Activated CD4-positive, alpha-beta T cell treated with anti-CD3 and anti-CD28 coated beads, Interleukin-2, amount 10 ng/mL, durations not matched to agents 7 days and 5 days (primary cell): ENCODE measurements at regions not wholly inside any gene's neighbourhood (a gene's known extent, or its start where the extent isn't known, plus 50 kb on each side); places are given as distances from the start of the nearest gene placed in this dataset.

Experiments
- CTCF ChIA-PET: fragments of 350-600 bp; sonication (Branson Sonifier 250); formaldehyde crosslinking; loops from one replicate; lab custom pipeline; 2021; ENCODE audit warnings: antibody characterized with exemption; lab: Charles Lee
- POLR2A ChIA-PET: fragments of 350-600 bp; sonication (Branson Sonifier 250); formaldehyde crosslinking; loops from one replicate; lab custom pipeline; 2021; ENCODE audit warnings: antibody characterized with exemption; lab: Charles Lee
- DNase-seq: peaks from one replicate; pipeline ENCODE4 v3.0.0-alpha.2; 2020
- H3K27ac Mint-ChIP-seq: one replicate; pipeline ENCODE4 v1.8.0; 2021; ENCODE audit warnings: mild to moderate bottlenecking, moderate library complexity, mixed read lengths
- H3K27me3 Mint-ChIP-seq: one replicate; pipeline ENCODE4 v1.8.0; 2021; ENCODE audit warnings: mixed read lengths
- H3K36me3 Mint-ChIP-seq: one replicate; pipeline ENCODE4 v1.8.0; 2021; ENCODE audit warnings: low read depth, mixed read lengths
- H3K4me1 Mint-ChIP-seq: one replicate; pipeline ENCODE4 v1.8.0; 2021; ENCODE audit warnings: mixed read lengths
- H3K4me3 Mint-ChIP-seq: one replicate; pipeline ENCODE4 v1.8.0; 2021; ENCODE audit warnings: mild to moderate bottlenecking, moderate library complexity, mixed read lengths
- H3K9me3 Mint-ChIP-seq: one replicate; pipeline ENCODE4 v1.8.0; 2021; ENCODE audit warnings: mixed read lengths

DNA sequence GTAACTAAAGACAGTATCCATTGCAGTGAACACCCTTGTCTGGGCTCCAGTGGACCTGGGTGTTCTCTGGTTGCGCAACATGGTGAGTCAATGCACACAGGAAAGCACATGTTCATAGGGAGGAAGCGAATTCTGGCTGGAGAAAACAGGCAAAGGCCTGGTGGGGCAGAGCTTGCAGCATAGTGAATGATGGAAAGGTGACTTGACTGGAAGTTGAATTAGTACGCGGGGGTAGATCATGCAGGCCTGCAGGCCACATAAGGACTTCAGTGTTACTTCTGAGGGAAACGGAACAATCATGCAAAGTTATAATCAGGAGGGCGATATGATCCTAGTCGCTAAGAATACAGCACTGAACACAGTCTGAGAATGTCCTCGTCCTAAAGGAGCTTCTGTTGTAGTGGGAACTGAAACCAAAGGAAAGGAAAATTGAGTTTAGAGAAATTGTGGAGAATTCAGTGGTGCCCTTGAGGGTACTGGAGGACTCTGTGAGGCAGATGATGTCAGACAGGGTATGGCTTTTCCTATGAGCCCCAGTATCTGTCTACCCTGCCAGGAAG is 71.9 kb upstream of the RANBP3L start:
- CTCF ChIA-PET, result no interaction called here
- no peaks in the 10 kb centered on the region for H3K4me1 Mint-ChIP-seq
- DNase-seq, result no peak
- H3K4me3 Mint-ChIP-seq, result no peak overlapping the region
- no peak overlapping the region for H3K27ac Mint-ChIP-seq
- POLR2A ChIA-PET, result no interaction called here
- H3K36me3 Mint-ChIP-seq, result no peaks in the 10 kb centered on the region
- H3K27me3 Mint-ChIP-seq, result no peaks in the 10 kb centered on the region
- H3K9me3 Mint-ChIP-seq, result peaks cover 4% of the 10 kb centered on the region

DNA sequence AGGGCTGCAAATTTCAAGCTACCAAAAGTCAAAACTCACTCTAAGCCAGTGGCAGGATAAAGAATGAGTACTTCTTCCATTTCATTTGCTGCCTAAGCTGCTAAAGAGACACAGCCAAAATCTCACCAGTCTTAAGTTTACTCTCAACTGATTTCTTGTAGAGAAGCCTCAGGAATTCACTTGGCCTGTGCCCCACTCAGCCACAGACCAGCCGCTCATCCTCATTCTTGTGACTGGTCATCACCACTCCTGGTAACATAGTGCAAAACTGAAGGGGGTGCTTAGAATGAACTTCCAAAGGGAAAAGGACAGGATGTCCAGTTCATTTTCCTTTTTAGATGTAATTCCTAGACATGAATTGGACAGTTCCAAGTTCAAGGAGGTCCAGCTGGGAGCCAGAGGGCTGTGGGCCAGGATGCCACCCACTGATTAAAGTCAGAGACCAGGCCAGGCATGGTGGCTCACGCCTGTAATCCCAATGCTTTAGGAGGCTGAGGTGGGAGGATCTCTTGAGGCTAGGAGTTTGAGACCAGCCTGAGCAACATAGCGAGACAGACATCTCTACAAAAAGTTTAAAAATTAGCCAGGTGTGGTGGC is 72.7 kb upstream of the RANBP3L start:
- ChIA-PET POLR2A (no interaction called here), CTCF (no interaction called here)
- no peaks in the 10 kb centered on the region for H3K27me3 Mint-ChIP-seq
- peaks cover 4% of the 10 kb centered on the region for H3K9me3 Mint-ChIP-seq
- H3K4me1 Mint-ChIP-seq, result no peaks in the 10 kb centered on the region
- no peaks in the 10 kb centered on the region for H3K36me3 Mint-ChIP-seq
- no peak overlapping the region for H3K4me3 Mint-ChIP-seq
- H3K27ac Mint-ChIP-seq, result no peak overlapping the region
- DNase-seq, result no peak

DNA sequence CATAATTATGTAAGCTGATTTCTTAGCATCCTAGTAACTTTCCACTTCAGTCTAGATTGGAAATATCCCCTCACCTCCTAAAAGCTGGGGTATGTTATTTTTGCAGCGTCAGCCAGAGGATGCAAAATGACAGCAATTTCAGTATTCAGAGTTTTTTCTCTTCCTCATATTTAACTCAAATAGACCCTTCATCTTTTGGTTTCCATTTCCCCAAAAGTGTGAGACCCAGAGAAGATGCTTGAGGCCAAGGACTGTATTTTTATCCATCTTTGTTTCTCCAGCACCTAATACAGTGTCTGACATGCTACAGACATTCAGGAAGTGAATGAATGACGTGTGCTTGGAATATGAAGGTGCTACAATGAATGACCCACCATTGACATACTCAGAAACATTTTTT is 75.5 kb upstream of the RANBP3L start:
- H3K27me3 Mint-ChIP-seq, result no peaks in the 10 kb centered on the region
- no peaks in the 10 kb centered on the region for H3K9me3 Mint-ChIP-seq
- H3K27ac Mint-ChIP-seq, result no peak overlapping the region
- no peak overlapping the region for H3K4me3 Mint-ChIP-seq
- ChIA-PET CTCF (no interaction called here), POLR2A (no interaction called here)
- H3K4me1 Mint-ChIP-seq, result no peaks in the 10 kb centered on the region
- DNase-seq, result no peak
- H3K36me3 Mint-ChIP-seq, result no peaks in the 10 kb centered on the region

DNA sequence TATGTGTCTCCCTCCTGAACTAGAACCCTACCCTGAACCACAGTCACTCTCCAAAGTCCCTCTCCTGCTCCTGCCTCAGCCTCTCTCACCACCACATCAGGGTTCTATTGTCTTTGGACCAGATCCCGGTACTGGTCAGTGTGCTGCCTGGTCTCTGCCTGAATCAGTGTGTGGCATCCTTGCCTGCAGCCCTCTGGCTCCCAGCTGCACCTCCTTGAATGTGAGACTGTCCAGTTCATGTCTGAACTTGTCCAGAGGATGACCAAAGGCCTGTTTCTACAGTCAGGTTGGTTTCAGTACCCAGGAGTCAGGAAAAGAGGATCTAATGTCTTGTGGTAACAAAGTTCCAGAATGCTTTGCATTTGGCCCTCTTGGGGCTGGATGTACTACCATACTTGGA is 76.8 kb upstream of the RANBP3L start:
- no peak overlapping the region for H3K27ac Mint-ChIP-seq
- no peaks in the 10 kb centered on the region for H3K36me3 Mint-ChIP-seq
- H3K27me3 Mint-ChIP-seq, result no peaks in the 10 kb centered on the region
- H3K4me1 Mint-ChIP-seq, result no peaks in the 10 kb centered on the region
- ChIA-PET POLR2A (no interaction called here), CTCF (no interaction called here)
- no peak overlapping the region for H3K4me3 Mint-ChIP-seq
- DNase-seq, result no peak
- H3K9me3 Mint-ChIP-seq, result no peaks in the 10 kb centered on the region

DNA sequence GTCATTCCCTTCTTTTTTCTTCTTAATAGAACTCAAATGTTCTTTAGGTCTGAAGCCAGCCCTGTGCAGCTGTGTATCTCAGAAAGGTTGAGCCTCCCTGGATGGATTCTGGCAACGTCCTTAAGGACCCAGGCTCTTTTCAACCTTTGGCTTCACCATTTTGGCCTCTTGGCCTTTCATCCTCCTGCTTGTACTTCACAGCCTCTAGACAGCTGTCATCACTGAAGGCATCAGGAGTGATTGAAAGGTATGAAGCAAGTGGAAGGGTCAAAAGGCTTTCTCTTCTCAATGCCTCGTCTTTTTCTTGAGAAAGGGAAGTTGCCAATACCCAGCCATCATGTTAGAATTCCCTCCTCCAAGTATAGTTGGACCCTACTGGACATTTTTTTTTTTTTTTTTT is 81.2 kb upstream of the RANBP3L start:
- no peak for DNase-seq
- POLR2A ChIA-PET, result no interaction called here
- H3K4me1 Mint-ChIP-seq, result peaks cover 4% of the 10 kb centered on the region
- CTCF ChIA-PET, result interaction anchor here (0.5 to 0.6 kb wide), 2 partner anchors 719 to 1160 kb away, joined by 3 to 4 read pairs; no protein-coding TSS in a partner anchor
- no peak overlapping the region for H3K27ac Mint-ChIP-seq
- H3K36me3 Mint-ChIP-seq, result no peaks in the 10 kb centered on the region
- H3K4me3 Mint-ChIP-seq, result no peak overlapping the region
- no peaks in the 10 kb centered on the region for H3K27me3 Mint-ChIP-seq
- H3K9me3 Mint-ChIP-seq, result no peaks in the 10 kb centered on the region

DNA sequence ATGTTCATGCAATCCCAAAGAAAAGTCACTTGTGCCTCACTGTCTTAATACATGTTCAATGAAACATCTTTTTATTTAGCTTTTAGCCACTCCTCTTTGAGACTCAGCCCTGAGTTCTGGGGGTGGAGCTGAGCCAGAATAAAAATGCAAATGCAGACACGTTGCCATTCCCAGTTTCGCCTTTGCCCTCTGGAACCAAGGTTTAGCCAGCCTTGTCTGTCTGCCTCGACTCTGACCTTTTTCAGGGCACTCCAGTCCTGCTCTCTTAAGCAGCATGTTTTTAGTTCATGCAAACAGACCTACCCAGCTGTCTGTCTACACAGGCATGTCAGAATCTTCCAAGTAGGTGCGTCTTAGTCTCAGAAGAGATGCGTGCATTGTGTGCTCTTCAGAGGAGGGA is 82.2 kb upstream of the RANBP3L start:
- CTCF ChIA-PET, result no interaction called here
- no peak for DNase-seq
- Mint-ChIP-seq H3K27me3 (no peaks in the 10 kb centered on the region), H3K9me3 (no peaks in the 10 kb centered on the region), H3K4me3 (no peak overlapping the region), H3K27ac (no peak overlapping the region), H3K4me1 (peaks cover 4% of the 10 kb centered on the region), H3K36me3 (no peaks in the 10 kb centered on the region)
- POLR2A ChIA-PET, result no interaction called here

DNA sequence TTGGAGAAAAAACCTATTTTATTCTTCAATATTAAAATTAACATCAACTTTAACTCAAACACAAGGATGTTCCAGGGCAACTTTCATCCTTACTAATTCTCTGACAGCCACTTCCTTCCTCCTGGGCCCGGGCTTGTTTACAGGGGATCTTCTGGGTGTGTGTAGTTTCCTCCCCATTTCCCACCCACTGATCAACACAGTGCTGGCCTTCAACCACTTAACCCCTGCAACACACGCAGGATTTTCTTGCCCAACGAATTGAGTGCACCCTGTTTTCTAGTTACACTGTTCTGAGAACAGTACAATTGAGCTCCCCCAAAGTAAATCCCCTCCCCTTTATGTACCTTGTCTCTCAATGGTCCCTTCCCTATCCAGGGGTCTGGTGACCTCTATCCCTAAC is 83.1 kb upstream of the RANBP3L start:
- Mint-ChIP-seq H3K27me3 (no peaks in the 10 kb centered on the region), H3K36me3 (no peaks in the 10 kb centered on the region), H3K4me1 (peaks cover 4% of the 10 kb centered on the region), H3K4me3 (no peak overlapping the region), H3K9me3 (no peaks in the 10 kb centered on the region), H3K27ac (no peak overlapping the region)
- ChIA-PET POLR2A (no interaction called here), CTCF (no interaction called here)
- DNase-seq, result no peak

DNA sequence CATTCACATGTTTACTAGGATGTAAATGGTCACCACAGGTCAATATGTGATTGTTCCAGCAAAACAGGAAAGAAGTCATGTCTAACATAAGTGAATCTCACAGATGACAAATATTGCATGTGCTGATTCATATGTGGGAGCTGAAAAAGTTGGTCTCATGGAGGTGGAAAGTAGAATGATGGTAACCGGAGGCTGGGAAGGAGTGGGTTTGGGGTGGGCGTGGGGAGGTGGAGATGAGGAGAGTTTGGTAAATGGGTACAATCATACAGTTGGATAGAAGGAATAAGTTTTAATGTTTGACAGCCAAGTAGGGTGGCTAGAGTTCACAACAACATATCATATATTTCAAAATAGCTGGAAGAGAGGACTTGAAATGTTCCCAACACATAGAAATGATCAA is 83.8 kb upstream of the RANBP3L start:
- POLR2A ChIA-PET, result no interaction called here
- Mint-ChIP-seq H3K4me1 (peaks cover 4% of the 10 kb centered on the region), H3K4me3 (no peak overlapping the region), H3K36me3 (no peaks in the 10 kb centered on the region), H3K27ac (no peak overlapping the region), H3K9me3 (no peaks in the 10 kb centered on the region), H3K27me3 (no peaks in the 10 kb centered on the region)
- CTCF ChIA-PET, result no interaction called here
- DNase-seq, result no peak

DNA sequence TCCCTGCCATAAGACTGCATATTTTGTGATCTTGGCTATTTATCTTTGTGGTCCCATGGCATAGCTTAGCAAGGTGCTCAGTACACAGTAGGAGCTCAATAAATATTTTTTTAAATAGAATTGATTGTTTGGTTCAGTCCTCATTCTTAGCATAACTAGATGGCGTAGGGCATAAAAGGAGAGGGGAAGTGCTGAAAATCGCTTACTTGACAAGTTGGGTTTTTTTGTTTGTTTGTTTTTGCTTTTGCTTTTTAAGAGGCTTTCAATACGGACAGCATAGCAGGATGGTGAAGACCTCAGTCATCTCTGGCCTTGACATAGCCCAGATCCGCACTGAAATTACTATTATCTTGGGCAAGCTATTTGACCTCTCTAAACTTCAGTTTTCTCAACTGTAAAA is 86.6 kb upstream of the RANBP3L start:
- POLR2A ChIA-PET, result interaction anchor here (0.6 kb wide), 1 partner anchor 12 kb away, joined by 3 read pairs; no protein-coding TSS in a partner anchor
- H3K4me1 Mint-ChIP-seq, result peaks cover 4% of the 10 kb centered on the region
- H3K4me3 Mint-ChIP-seq, result no peak overlapping the region
- no peaks in the 10 kb centered on the region for H3K36me3 Mint-ChIP-seq
- DNase-seq, result no peak
- no peaks in the 10 kb centered on the region for H3K9me3 Mint-ChIP-seq
- no peak overlapping the region for H3K27ac Mint-ChIP-seq
- CTCF ChIA-PET, result interaction anchor here (1.0 kb wide), 1 partner anchor 20 kb away, joined by 3 read pairs; no protein-coding TSS in a partner anchor
- H3K27me3 Mint-ChIP-seq, result peaks cover 1% of the 10 kb centered on the region

DNA sequence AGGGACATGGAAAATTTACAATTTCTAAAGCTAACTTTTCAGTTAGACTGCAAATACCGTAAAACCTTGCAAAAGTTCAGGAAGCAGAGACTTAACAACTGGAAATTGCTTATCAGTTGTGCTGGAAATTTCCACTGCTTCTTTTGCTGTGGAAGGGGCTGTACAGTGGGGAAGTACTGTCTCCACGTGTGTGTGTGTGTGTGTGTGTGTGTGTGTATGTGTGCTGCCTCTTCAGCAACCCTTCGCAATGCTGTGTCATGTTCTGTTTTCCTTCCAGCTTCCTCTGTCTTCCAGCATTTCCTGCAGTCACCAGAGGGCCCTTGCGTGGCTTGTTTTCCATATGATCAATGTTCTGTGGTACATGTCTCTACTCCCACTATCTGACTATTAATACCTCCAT is 87.5 kb upstream of the RANBP3L start:
- ChIA-PET POLR2A (no interaction called here), CTCF (no interaction called here)
- no peak overlapping the region for H3K4me3 Mint-ChIP-seq
- no peaks in the 10 kb centered on the region for H3K36me3 Mint-ChIP-seq
- H3K27ac Mint-ChIP-seq, result no peak overlapping the region
- H3K4me1 Mint-ChIP-seq, result peaks cover 4% of the 10 kb centered on the region
- DNase-seq, result no peak
- H3K9me3 Mint-ChIP-seq, result no peaks in the 10 kb centered on the region
- H3K27me3 Mint-ChIP-seq, result peaks cover 1% of the 10 kb centered on the region

DNA sequence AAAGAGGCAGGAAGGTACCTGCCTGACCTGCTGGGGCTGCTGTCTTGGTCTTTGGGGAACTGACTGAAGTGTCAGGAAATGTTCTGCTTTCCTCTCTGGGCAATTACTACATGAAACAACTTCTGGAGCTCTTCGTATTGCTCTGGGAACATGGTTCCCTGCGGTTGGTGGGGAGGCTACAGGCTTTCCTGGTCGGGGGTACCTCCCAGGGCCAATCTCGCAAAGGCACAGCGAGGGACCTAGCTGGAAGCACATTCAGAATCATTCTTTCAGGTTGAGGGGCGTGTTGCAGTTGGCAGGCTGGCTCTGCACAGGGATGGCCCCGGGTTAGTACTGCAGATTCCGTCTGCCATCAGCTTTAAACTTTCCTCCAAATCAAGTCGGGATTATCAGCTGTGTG is 88.9 kb upstream of the RANBP3L start:
- no peak overlapping the region for H3K27ac Mint-ChIP-seq
- no peak overlapping the region for H3K4me3 Mint-ChIP-seq
- H3K4me1 Mint-ChIP-seq, result no peaks in the 10 kb centered on the region

DNA sequence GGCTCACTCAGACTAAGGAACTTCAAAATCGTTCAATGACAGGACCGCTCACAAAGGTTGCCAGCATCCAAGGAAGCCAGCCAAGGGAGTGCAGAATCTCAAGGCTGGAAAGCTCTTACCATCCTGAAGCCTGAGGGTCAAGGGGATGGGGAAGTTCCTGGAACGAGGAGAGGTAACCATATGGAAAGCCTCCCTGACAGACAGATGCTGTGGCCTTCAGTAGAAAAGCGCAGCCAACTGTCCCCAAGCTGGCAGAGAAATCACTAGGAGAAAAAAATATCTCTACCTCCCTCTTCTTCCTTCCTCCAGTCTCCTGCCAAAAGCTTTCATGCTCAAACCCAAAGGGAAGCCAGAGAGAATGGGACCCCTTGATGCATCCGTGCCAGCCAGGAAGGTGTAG is 90.5 kb upstream of the RANBP3L start:
- POLR2A ChIA-PET, result no interaction called here
- no peak for DNase-seq
- Mint-ChIP-seq H3K36me3 (no peaks in the 10 kb centered on the region), H3K27me3 (peaks cover 6% of the 10 kb centered on the region), H3K4me3 (no peak overlapping the region), H3K4me1 (no peaks in the 10 kb centered on the region), H3K9me3 (no peaks in the 10 kb centered on the region), H3K27ac (no peak overlapping the region)
- CTCF ChIA-PET, result interaction anchor here (0.6 kb wide), 1 partner anchor 164 kb away, joined by 3 read pairs; no protein-coding TSS in a partner anchor

More for the DNA sequence above, 88.9 kb upstream of the RANBP3L start:
- H3K27me3 Mint-ChIP-seq, result peaks cover 1% of the 10 kb centered on the region
- ChIA-PET POLR2A (no interaction called here), CTCF (no interaction called here)
- H3K9me3 Mint-ChIP-seq, result no peaks in the 10 kb centered on the region
- DNase-seq, result no peak
- no peaks in the 10 kb centered on the region for H3K36me3 Mint-ChIP-seq

DNA sequence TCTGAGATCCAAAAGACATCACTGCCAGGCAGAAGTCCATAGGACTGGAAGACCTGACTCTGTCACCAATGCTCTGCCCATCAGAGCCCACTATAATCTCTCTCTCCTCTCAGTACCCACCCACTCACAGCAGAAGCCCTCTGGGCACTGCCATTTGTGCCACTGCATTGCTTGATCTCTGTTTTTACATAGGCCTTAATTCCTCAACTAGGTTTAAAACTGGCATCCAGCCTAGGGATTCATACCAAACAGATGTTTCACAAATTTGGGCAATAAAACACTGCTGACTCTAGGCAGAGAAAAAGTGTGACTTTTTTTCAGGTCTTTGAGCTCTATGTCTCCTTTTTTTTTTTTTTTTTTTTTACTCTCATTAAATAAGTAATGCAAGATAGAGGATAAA is 91.1 kb upstream of the RANBP3L start:
- no peaks in the 10 kb centered on the region for H3K36me3 Mint-ChIP-seq
- no peaks in the 10 kb centered on the region for H3K9me3 Mint-ChIP-seq
- no peaks in the 10 kb centered on the region for H3K4me1 Mint-ChIP-seq
- no peak for DNase-seq
- H3K27ac Mint-ChIP-seq, result no peak overlapping the region
- ChIA-PET CTCF (interaction anchor here (0.6 kb wide), 1 partner anchor 1538 kb away, joined by 3 read pairs; no protein-coding TSS in a partner anchor), POLR2A (no interaction called here)
- peaks cover 10% of the 10 kb centered on the region for H3K27me3 Mint-ChIP-seq
- no peak overlapping the region for H3K4me3 Mint-ChIP-seq
